ENCODE measurements at regions not wholly inside any gene's neighbourhood (a gene's known extent, or its start where the extent isn't known, plus 50 kb on each side); places are given as distances from the start of the nearest gene placed in this dataset.

DNA sequence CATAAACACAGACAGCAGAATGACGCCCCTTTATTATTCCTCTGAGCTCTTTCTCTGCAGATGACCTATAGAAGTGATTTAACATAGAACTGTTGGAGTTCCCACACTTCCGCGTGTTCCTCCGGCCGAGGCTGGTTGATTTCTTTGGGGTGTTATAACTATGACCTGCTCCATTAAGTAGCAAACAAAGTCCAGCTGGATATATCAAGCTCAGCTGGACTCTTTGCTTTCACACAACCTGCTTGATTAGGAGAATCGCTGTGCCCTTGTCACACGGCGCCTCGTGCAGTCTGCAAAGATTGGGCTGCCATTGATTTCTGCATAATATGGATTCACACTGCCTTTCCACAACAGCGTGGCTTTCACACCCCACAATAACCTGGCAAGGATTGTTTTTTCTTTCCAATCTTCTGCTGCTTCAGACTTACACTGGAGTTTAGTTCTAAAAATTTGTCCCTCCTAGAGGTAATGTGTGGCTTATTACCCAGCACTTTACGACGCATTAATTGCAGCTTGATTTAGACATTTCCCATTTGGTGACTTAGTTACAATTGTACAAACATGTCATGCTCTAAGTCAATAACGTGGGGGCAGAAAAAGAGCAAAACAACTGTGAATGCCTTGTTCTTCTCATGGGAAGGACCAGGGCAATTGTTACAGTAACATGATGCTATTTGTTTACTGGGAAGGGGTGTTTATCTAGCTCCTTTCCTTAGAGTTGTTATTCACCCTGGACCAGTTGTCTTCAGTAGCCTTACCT, 485.7 kb downstream of the TXNL1 start:
- TF ChIP-seq CTCF (IDR thresholded peaks at IDR 0.05): no peak
- TF ChIP-seq POLR2A (IDR thresholded peaks at IDR 0.05): no peak

All from prostate gland (tissue), 2 donors.